ENCODE measurements at regions not wholly inside any gene's neighbourhood (a gene's known extent, or its start where the extent isn't known, plus 50 kb on each side); places are given as distances from the start of the nearest gene placed in this dataset.

DNA sequence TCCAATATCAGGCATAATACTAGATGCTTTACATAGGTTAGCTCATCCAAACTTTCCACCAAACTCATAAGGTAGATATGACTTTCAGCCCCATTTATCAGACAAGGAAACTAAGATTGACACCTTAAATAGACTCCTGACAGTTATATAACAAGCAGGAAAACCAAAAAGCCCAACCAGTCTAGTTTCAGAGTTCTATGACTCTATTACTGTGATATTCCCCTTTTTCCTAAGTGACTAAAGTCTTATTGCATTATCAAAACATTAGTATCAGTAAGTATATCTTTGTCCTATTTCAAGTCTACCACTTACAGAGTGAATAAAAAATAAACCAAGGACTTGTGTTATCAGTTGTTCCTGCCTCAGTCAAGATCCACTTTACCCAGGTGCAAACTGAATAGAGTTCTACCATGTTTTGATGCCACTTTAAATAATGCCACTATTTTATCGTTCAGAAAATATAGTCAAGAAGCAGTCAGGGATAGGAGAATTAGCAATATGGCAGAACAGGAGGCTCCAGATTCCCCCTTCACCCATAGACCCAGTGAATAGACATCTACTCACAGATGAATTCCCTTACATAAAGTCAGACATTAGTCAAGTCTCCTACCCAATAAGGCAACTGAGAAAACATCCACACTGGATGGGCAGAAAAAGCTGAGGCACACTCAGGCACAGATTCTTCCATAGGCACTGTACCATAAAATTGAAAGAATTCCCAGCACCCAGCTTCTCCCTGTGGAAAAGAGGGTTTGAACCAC is 74.1 kb downstream of the CRPPA start:
- no peaks in the 10 kb centered on the region for H3K4me1 ChIP-seq
- DNase-seq (no peak), ATAC-seq (no peak)
- H3K9me3 ChIP-seq = no peaks in the 10 kb centered on the region
- no peaks in the 10 kb centered on the region for H3K27me3 ChIP-seq
- TF ChIP-seq, protein P1, sequence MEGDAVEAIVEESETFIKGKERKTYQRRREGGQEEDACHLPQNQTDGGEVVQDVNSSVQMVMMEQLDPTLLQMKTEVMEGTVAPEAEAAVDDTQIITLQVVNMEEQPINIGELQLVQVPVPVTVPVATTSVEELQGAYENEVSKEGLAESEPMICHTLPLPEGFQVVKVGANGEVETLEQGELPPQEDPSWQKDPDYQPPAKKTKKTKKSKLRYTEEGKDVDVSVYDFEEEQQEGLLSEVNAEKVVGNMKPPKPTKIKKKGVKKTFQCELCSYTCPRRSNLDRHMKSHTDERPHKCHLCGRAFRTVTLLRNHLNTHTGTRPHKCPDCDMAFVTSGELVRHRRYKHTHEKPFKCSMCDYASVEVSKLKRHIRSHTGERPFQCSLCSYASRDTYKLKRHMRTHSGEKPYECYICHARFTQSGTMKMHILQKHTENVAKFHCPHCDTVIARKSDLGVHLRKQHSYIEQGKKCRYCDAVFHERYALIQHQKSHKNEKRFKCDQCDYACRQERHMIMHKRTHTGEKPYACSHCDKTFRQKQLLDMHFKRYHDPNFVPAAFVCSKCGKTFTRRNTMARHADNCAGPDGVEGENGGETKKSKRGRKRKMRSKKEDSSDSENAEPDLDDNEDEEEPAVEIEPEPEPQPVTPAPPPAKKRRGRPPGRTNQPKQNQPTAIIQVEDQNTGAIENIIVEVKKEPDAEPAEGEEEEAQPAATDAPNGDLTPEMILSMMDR (IDR thresholded peaks at IDR 0.05 in 4 of 5, conservative IDR thresholded peaks at IDR 0.05 in 1 of 5) = no peak
- no peak for TF ChIP-seq POLR2A (IDR thresholded peaks at IDR 0.05)
- H3K36me3 ChIP-seq = no peaks in the 10 kb centered on the region
- in situ Hi-C loops (cut with MboI; ENCODE audit: low sequenced_read_pairs in 4 of 4) (no loop called here), intact Hi-C loops (cut with DNase I; ENCODE audit: low total_unique reads) (no loop called here)
- no peak overlapping the region for H3K4me3 ChIP-seq
- no peak overlapping the region for H3K27ac ChIP-seq

DNA sequence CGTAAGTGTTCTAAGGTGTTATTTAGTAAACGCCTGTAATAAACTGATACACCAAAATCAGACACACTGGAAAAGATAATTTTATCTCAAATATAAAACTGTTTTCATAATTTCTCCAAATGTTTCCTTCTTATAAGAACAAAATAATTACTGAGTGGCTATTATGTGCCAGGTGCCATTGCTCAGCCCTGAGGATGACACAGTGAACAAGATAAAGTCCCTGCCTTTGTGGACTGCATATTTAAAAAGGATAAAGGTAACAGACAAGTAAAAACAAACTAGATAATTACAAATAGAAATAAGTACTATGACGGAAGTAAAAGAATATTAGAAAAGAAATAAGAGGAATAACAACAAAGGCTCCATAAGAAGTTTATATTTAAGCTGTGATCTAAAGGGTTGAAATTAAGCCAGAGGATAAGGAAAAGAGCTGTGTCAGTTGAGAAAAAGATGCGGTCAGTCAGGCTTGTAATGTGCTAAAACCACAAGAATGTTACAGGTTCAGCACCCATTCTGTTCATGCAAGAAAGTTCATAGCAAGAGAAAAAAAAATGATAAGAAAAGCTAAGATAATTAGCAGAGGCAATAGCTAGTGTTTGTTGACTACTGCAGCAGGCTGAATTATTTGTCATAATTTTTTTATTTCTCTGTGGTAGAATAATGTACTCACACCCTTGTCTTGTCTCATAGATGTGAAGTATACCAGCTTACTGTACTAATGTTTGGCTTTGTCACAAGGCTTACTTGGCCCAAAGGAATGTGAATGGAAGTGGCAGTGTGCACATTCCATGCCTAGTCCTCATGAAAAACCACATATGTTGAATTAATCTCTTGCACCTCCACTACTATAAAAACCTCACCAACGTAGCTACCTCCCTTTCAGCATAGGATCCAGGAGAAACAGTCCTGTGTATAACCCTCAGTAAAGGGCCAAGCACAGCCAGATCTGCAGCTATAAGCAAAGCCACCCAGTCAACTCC is 75.1 kb downstream of the CRPPA start:
- H3K27me3 ChIP-seq = no peaks in the 10 kb centered on the region
- no peak for ATAC-seq

DNA sequence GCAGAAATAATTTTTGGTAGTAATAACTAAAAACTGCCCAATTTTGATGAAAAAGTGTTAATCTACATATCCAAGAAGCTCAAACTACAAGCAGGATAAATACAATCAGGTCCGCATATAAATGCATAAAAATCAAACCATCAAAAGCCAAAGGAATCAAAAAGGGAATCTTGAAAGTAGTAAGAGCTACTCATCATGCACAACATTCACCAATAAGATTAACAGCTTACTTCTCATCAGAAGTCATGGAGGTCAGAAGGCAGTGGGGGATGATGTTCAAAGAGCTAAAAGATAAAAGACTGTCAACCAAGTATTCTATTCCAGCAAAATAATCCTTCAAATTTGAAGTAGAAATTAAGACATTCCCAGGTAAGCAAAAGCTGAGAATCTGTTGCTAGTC is 76.4 kb downstream of the CRPPA start:
- ATAC-seq (no peak), DNase-seq (no peak)
- no peaks in the 10 kb centered on the region for H3K4me1 ChIP-seq
- no peak overlapping the region for H3K4me3 ChIP-seq
- intact Hi-C loops (cut with DNase I; ENCODE audit: low total_unique reads) (no loop called here), in situ Hi-C loops (cut with MboI; ENCODE audit: low sequenced_read_pairs in 4 of 4) (no loop called here)
- H3K9me3 ChIP-seq = no peaks in the 10 kb centered on the region
- H3K27ac ChIP-seq = no peak overlapping the region
- TF ChIP-seq POLR2A (IDR thresholded peaks at IDR 0.05) = no peak
- TF ChIP-seq, protein P1 (IDR thresholded peaks at IDR 0.05 in 4 of 5, conservative IDR thresholded peaks at IDR 0.05 in 1 of 5) = no peak
- no peaks in the 10 kb centered on the region for H3K36me3 ChIP-seq
- no peaks in the 10 kb centered on the region for H3K27me3 ChIP-seq

More for the DNA sequence above, 75.1 kb downstream of the CRPPA start:
- H3K9me3 ChIP-seq = no peaks in the 10 kb centered on the region
- no peak overlapping the region for H3K4me3 ChIP-seq
- H3K27ac ChIP-seq = no peak overlapping the region
- H3K4me1 ChIP-seq = no peaks in the 10 kb centered on the region
- in situ Hi-C loops (cut with MboI; ENCODE audit: low sequenced_read_pairs in 4 of 4) = no loop called here
- intact Hi-C loops (cut with DNase I; ENCODE audit: low total_unique reads) = no loop called here
- H3K36me3 ChIP-seq = no peaks in the 10 kb centered on the region
- DNase-seq = no peak
- TF ChIP-seq POLR2A (IDR thresholded peaks at IDR 0.05) = no peak
- TF ChIP-seq, protein P1 (IDR thresholded peaks at IDR 0.05 in 4 of 5, conservative IDR thresholded peaks at IDR 0.05 in 1 of 5) = no peak

DNA sequence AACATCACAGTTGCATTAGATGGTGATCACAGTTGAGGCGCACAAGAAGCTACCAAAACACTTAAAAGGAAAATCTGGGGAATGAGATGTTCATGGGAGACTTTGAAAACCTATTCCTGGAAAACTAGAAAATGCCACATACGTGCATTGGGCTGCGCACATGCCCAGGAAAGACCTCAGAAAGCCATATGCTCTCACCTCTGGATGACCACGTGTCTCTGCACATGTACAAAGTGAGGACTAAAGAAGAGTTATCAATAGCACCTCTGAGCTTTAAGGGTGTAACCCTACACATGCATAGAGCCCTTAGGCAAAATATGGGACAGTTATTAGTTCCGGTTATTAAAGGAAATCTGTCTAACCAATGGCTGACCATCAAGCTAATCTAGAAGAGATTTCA is 77.7 kb downstream of the CRPPA start:
- Histone ChIP-seq H3K9me3 (no peaks in the 10 kb centered on the region), H3K27ac (no peak overlapping the region), H3K27me3 (no peaks in the 10 kb centered on the region), H3K4me3 (no peak overlapping the region), H3K36me3 (no peaks in the 10 kb centered on the region), H3K4me1 (no peaks in the 10 kb centered on the region)
- ATAC-seq (no peak), DNase-seq (no peak)
- in situ Hi-C loops (cut with MboI; ENCODE audit: low sequenced_read_pairs in 4 of 4) = no loop called here
- TF ChIP-seq, protein P1 (IDR thresholded peaks at IDR 0.05 in 4 of 5, conservative IDR thresholded peaks at IDR 0.05 in 1 of 5) = no peak
- TF ChIP-seq POLR2A (IDR thresholded peaks at IDR 0.05) = no peak
- intact Hi-C loops (cut with DNase I; ENCODE audit: low total_unique reads) = no loop called here
